Neural progenitor cell (in vitro differentiated cells): ENCODE measurements at regions not wholly inside any gene's neighbourhood (a gene's known extent, or its start where the extent isn't known, plus 50 kb on each side); places are given as distances from the start of the nearest gene placed in this dataset.

ENCODE experiments used
- DNase-seq: peaks from one replicate; pipeline ENCODE4 v3.0.0-alpha.2; 2016; ENCODE audit warnings: low spot score
- H2AFZ ChIP-seq: fragments of 200-600 bp; sonication (generic); replicated peaks from 2 replicates; pipeline ENCODE4 v1.6.1; 2016; ENCODE audit warnings: antibody characterized with exemption
- H3F3A ChIP-seq: fragments of 200-600 bp; sonication (generic); 2 replicates; pipeline ENCODE4 v1.6.1; 2016; ENCODE audit warnings: antibody characterized with exemption, low read depth
- H3K27ac ChIP-seq: fragments of 200-600 bp; sonication (generic); 2 replicates; pipeline ENCODE4 v1.5.1; 2016; ENCODE audit warnings: mild to moderate bottlenecking
- H3K27me3 ChIP-seq: fragments of 200-600 bp; sonication (generic); 2 replicates; pipeline ENCODE4 v1.6.1; 2016; ENCODE audit warnings: mild to moderate bottlenecking, moderate library complexity
- H3K36me3 ChIP-seq: fragments of 200-600 bp; sonication (generic); 2 replicates; pipeline ENCODE4 v1.5.1; 2016
- H3K4me1 ChIP-seq: fragments of 200-600 bp; sonication (generic); 2 replicates; pipeline ENCODE4 v1.6.1; 2016; ENCODE audit warnings: mixed run types
- H3K4me2 ChIP-seq: fragments of 200-600 bp; sonication (generic); 2 replicates; pipeline ENCODE4 v1.6.1; 2016
- H3K4me3 ChIP-seq: fragments of 200-600 bp; sonication (generic); 2 replicates; pipeline ENCODE4 v1.5.1; 2016
- H3K79me2 ChIP-seq: fragments of 200-600 bp; sonication (generic); 2 replicates; pipeline ENCODE4 v1.6.1; 2016; ENCODE audit warnings: low read depth
- H3K9ac ChIP-seq: fragments of 200-600 bp; sonication (generic); 2 replicates; pipeline ENCODE4 v1.6.1; 2016
- H3K9me3 ChIP-seq: fragments of 200-600 bp; sonication (generic); 2 replicates; pipeline ENCODE4 v1.5.1; 2016; ENCODE audit warnings: low read depth
- H4K20me1 ChIP-seq: fragments of 200-600 bp; sonication (generic); 2 replicates; pipeline ENCODE4 v1.6.1; 2016; ENCODE audit warnings: low read depth
- H3K27ac Mint-ChIP-seq: 3 replicates; pipeline ENCODE4 v1.8.0; 2021; ENCODE audit warnings: mixed read lengths
- H3K27me3 Mint-ChIP-seq: 2 replicates; pipeline ENCODE4 v1.8.0; 2022; ENCODE audit warnings: low read depth, mild to moderate bottlenecking, inconsistent platforms, moderate library complexity, mixed read lengths; ENCODE audit not compliant: insufficient read depth
- H3K36me3 Mint-ChIP-seq: 3 replicates; pipeline ENCODE4 v1.8.0; 2021; ENCODE audit warnings: mixed read lengths
- H3K4me1 Mint-ChIP-seq: 3 replicates; pipeline ENCODE4 v1.8.0; 2021; ENCODE audit warnings: mixed read lengths
- H3K4me3 Mint-ChIP-seq: 3 replicates; pipeline ENCODE4 v1.8.0; 2021; ENCODE audit warnings: mild to moderate bottlenecking, moderate library complexity, mixed read lengths
- H3K9me3 Mint-ChIP-seq: 3 replicates; pipeline ENCODE4 v1.8.0; 2020; ENCODE audit warnings: mixed read lengths
- CTCF ChIP-seq: fragments of 200-600 bp; sonication (generic); IDR thresholded peaks from 2 replicates; pipeline ENCODE4 v1.5.1; 2017; ENCODE audit warnings: antibody characterized with exemption, mild to moderate bottlenecking
- EZH2 ChIP-seq: fragments of 200-600 bp; sonication (generic); IDR thresholded peaks from 2 replicates; pipeline ENCODE4 v1.6.1; 2017; ENCODE audit warnings: antibody characterized with exemption, mild to moderate bottlenecking, moderate library complexity
- EZH2phosphoT487 ChIP-seq: fragments of 200-600 bp; sonication (generic); IDR thresholded peaks from 2 replicates; pipeline ENCODE4 v1.6.1; 2017; ENCODE audit warnings: antibody characterized with exemption

DNA sequence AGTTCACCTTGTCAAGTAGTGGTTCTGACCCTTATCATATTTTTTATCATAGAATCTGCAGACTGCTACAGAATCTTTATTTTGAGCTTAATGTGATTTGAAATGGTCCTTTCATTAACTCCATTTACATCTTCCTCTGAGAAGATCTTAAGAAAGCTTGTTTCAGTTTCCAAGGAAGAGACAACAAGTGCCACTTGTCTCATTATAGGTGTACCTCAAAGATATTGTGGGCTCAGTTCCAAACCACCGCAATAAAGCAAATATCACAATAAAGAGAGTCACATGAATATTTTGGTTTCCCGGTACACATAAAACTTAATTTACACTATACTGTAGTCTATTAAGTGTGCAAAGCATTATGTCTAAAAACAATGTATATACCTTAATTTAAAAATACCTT is 66.4 kb upstream of the ATXN1 start:
- H3K27ac ChIP-seq, result no peak overlapping the region
- H3K36me3 Mint-ChIP-seq, result no peaks in the 10 kb centered on the region
- H3K27me3 Mint-ChIP-seq, result peaks cover 4% of the 10 kb centered on the region
- no peak for DNase-seq
- H3K36me3 ChIP-seq, result no peaks in the 10 kb centered on the region
- TF ChIP-seq EZH2 (no peak), CTCF (no peak), EZH2phosphoT487 (no peak)
- H3K4me3 Mint-ChIP-seq, result no peak overlapping the region
- no peaks in the 10 kb centered on the region for H3K27me3 ChIP-seq
- H2AFZ ChIP-seq, result no peak overlapping the region
- H3K9me3 Mint-ChIP-seq, result no peaks in the 10 kb centered on the region
- no peaks in the 10 kb centered on the region for H3K79me2 ChIP-seq
- H3K9ac ChIP-seq, result no peak overlapping the region
- no peaks in the 10 kb centered on the region for H3K4me1 Mint-ChIP-seq
- no peak overlapping the region for H3K4me3 ChIP-seq
- H4K20me1 ChIP-seq, result no peaks in the 10 kb centered on the region
- H3K4me1 ChIP-seq, result no peaks in the 10 kb centered on the region
- H3K9me3 ChIP-seq, result no peaks in the 10 kb centered on the region
- no peak overlapping the region for H3K27ac Mint-ChIP-seq
- no peak overlapping the region for H3K4me2 ChIP-seq
- no peaks in the 10 kb centered on the region for H3F3A ChIP-seq

DNA sequence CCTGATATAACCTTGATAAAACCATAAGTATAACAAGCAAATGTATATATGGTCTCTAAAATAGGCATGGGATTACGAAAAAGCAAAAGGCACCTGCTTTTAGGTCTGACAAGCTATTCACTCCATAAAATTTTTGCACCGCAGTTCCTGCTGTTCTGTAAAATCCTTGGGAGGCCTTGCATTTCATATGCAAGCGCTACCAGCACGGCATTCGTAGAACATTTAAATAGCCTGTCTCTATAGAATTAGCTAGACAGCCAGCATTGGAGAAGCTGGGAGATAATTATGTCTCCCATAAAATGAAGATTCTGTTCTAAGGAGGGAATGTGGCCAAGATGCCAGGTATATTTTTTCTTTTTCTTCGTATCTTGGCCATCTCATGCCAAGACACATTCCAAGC is 64.5 kb upstream of the ATXN1 start:
- DNase-seq, result no peak
- Histone ChIP-seq H3F3A (no peaks in the 10 kb centered on the region), H3K4me3 (no peak overlapping the region), H4K20me1 (no peaks in the 10 kb centered on the region), H3K36me3 (no peaks in the 10 kb centered on the region), H3K4me1 (no peaks in the 10 kb centered on the region), H3K79me2 (no peaks in the 10 kb centered on the region), H3K27me3 (no peaks in the 10 kb centered on the region), H3K9ac (no peak overlapping the region), H3K9me3 (no peaks in the 10 kb centered on the region), H3K27ac (no peak overlapping the region), H2AFZ (no peak overlapping the region), H3K4me2 (no peak overlapping the region)
- H3K4me3 Mint-ChIP-seq, result no peak overlapping the region
- TF ChIP-seq EZH2 (no peak), CTCF (no peak), EZH2phosphoT487 (no peak)
- H3K4me1 Mint-ChIP-seq, result no peaks in the 10 kb centered on the region
- H3K36me3 Mint-ChIP-seq, result no peaks in the 10 kb centered on the region
- H3K27ac Mint-ChIP-seq, result no peak overlapping the region
- peaks cover 4% of the 10 kb centered on the region for H3K27me3 Mint-ChIP-seq
- H3K9me3 Mint-ChIP-seq, result no peaks in the 10 kb centered on the region

GRCh38 chr6:16824845-16825685 is 63.8 kb upstream of the ATXN1 start:
- no peak overlapping the region for H2AFZ ChIP-seq
- Mint-ChIP-seq H3K4me1 (no peaks in the 10 kb centered on the region), H3K9me3 (no peaks in the 10 kb centered on the region), H3K27ac (no peak overlapping the region), H3K27me3 (peaks cover 4% of the 10 kb centered on the region), H3K36me3 (no peaks in the 10 kb centered on the region), H3K4me3 (no peak overlapping the region)
- TF ChIP-seq EZH2phosphoT487 (no peak), CTCF (no peak), EZH2 (no peak)
- no peak for DNase-seq
- no peak overlapping the region for H3K9ac ChIP-seq
- H3K27ac ChIP-seq, result no peak overlapping the region
- H4K20me1 ChIP-seq, result no peaks in the 10 kb centered on the region
- no peaks in the 10 kb centered on the region for H3F3A ChIP-seq
- H3K36me3 ChIP-seq, result no peaks in the 10 kb centered on the region
- H3K9me3 ChIP-seq, result no peaks in the 10 kb centered on the region
- no peaks in the 10 kb centered on the region for H3K4me1 ChIP-seq
- no peak overlapping the region for H3K4me2 ChIP-seq
- H3K4me3 ChIP-seq, result no peak overlapping the region
- no peaks in the 10 kb centered on the region for H3K27me3 ChIP-seq
- no peaks in the 10 kb centered on the region for H3K79me2 ChIP-seq
